Stimulated activated naive CD4-positive, alpha-beta T cell treated with Interleukin-2 at 50 U/mL for 16 hours (primary cell): ENCODE measurements at regions not wholly inside any gene's neighbourhood (a gene's known extent, or its start where the extent isn't known, plus 50 kb on each side); places are given as distances from the start of the nearest gene placed in this dataset.
"Not testable (repeated sequence)": the region's sequence is repeated elsewhere in the genome, so short reads cannot be mapped to it uniquely, and the experiment has no call there.

Experiments used
- DNase-seq: peaks from one replicate; lab custom pipeline; 2025; lab: John Stamatoyannopoulos, UW

GRCh38 chr5:99900302-99900852 is 634.8 kb upstream of the FAM174A start:
- DNase-seq, result no peak

GRCh38 chr5:99879791-99880511 is 655.2 kb upstream of the FAM174A start:
- no peak for DNase-seq

- no peak for DNase-seq
These were observed 656.3 kb upstream of the FAM174A start for GRCh38 chr5:99878830-99879229.

- DNase-seq, result no peak
These were observed 668.4 kb upstream of the FAM174A start for GRCh38 chr5:99866740-99867139.

GRCh38 chr5:99865159-99865558 is 670.0 kb upstream of the FAM174A start:
- DNase-seq, result no peak

GRCh38 chr5:99835791-99836190 is 699.4 kb upstream of the FAM174A start:
- DNase-seq, result no peak

- DNase-seq, result no peak
These were observed 708.0 kb upstream of the FAM174A start for GRCh38 chr5:99827136-99827535.

GRCh38 chr5:99817796-99818195 is 717.4 kb upstream of the FAM174A start:
- DNase-seq, result no peak

- no peak for DNase-seq
These were observed 720.7 kb upstream of the FAM174A start for GRCh38 chr5:99814321-99815063.

- DNase-seq, result no peak
These were observed 726.4 kb upstream of the FAM174A start for GRCh38 chr5:99808657-99809230.

GRCh38 chr5:99807346-99807745 is 727.8 kb upstream of the FAM174A start:
- DNase-seq, result no peak

- DNase-seq, result no peak
These were observed 740.1 kb upstream of the FAM174A start for GRCh38 chr5:99795031-99795430.

- DNase-seq, result no peak
These were observed 746.7 kb upstream of the FAM174A start for GRCh38 chr5:99788482-99788881.

GRCh38 chr5:99775189-99775588 is 760.0 kb upstream of the FAM174A start:
- DNase-seq, result no peak

- no peak for DNase-seq
These were observed 761.9 kb upstream of the FAM174A start for GRCh38 chr5:99773290-99773689.

- no peak for DNase-seq
These were observed 763.9 kb upstream of the FAM174A start for GRCh38 chr5:99771296-99771695.

GRCh38 chr5:99765011-99765410 is 770.2 kb upstream of the FAM174A start:
- DNase-seq, result no peak

GRCh38 chr5:99763021-99763774 is 772.0 kb upstream of the FAM174A start:
- no peak for DNase-seq

- DNase-seq, result no peak
These were observed 787.8 kb upstream of the FAM174A start for GRCh38 chr5:99747342-99747741.

GRCh38 chr5:99733146-99733545 is 802.0 kb upstream of the FAM174A start:
- not testable (repeated sequence) for DNase-seq

- not testable (repeated sequence) for DNase-seq
These were observed 801.8 kb upstream of the CHD1 start for GRCh38 chr5:99730653-99731052.

- DNase-seq, result no peak
These were observed 796.0 kb upstream of the CHD1 start for GRCh38 chr5:99724732-99725290.
